Activated CD8-positive, alpha-beta memory T cell treated with anti-CD3 and anti-CD28 coated beads, Interleukin-2, amount 50 U/mL, for 4 hours (primary cell): ENCODE measurements at regions not wholly inside any gene's neighbourhood (a gene's known extent, or its start where the extent isn't known, plus 50 kb on each side); places are given as distances from the start of the nearest gene placed in this dataset.

Experiments used
- DNase-seq: peaks from one replicate; pipeline ENCODE4 v3.0.0-alpha.2; 2020

DNA sequence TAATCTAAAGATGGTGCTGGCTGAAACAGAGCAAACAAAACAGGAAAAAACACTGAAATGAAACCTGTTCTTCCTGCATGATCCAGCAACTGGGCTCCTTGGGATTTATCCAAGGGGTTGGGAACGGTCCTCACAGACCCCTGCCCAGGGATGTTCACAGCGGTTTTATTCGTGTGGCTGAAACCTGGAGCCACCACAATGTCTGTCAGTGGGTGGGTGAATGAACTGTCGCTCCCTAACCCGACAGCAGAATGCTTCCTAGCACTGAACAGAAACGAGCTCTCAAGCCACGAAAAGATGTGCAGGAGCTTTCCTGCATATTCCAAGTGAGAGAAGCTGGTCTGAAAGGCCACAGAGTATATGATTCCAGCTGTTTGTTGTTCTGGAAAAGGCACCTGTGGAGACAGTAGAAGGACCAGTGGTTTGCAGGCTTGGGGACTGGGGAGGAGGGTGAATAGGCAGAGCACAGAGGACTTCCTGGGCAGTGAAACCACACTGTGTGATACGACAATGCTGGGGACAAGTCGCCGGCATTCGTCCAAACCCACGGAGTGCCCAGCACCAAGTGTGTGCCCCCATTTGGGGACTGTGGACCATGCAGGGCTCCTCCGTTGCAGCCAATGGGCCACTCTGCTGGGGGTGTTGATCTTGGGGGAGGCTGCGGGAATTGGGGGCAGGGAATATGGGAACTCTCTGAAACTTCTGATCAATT is 73.9 kb downstream of the TEX29 start:
- no peak for DNase-seq

DNA sequence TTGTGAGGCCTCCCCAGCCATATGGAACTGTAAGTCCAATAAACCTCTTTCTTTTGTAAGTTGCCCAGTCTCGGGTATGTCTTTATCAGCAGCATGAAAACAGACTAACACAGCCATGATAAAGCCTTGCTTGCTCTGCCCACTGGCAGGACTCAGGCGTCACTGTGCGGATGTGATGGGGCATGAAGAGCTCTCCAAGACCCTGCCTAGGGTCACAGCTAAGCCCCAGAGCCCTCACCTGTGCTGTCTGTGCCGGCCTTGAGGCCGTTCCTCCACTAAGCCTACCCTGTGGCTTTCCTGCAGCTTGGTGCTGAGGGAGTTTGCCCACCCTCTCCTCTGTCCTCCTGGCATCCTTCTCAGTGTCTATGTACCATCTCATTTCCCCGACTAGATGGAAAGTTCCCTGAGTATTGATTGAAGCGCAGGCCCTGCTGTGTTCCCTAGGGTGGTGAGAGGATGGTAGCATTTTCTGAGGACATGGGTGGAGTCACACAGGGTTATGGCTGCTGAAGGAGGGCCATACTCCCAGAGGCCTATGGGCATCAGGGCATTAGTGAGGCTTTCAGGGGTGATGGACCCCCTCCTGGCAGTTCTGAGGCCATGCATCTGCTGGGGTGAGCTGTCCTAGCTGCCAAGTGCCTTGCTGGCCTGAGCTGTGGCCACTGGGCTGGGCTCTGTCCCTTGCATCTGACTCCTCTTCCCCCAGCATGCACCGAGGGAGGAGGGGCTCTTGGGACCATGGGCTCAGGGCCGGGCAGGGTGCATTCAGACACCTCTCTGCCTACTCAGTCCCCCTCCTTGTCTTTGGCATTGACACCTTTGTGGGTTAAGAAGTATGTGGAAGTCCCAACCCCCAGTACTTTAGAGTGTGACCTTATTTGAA is 75.3 kb downstream of the TEX29 start:
- DNase-seq = no peak

DNA sequence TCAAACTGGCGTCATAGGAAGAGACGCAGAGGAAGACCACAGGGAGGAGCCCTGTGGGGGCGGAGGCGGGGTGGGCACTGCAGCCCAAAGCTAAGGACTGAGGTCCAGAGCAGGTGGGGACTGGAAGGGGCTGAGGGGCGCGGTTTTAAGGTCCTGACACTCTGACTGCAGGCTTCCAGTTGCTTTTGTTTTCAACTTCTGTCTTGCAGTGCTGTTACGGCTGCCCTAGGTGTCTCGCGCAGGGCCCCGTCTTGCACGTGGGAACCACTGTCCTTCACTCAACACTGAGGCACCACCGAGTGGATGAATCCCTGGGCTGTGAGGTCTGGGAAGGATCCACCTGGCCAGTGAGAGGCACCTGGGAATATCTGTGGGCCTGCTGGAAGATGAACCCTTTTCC is 76.0 kb downstream of the TEX29 start:
- no peak for DNase-seq

DNA sequence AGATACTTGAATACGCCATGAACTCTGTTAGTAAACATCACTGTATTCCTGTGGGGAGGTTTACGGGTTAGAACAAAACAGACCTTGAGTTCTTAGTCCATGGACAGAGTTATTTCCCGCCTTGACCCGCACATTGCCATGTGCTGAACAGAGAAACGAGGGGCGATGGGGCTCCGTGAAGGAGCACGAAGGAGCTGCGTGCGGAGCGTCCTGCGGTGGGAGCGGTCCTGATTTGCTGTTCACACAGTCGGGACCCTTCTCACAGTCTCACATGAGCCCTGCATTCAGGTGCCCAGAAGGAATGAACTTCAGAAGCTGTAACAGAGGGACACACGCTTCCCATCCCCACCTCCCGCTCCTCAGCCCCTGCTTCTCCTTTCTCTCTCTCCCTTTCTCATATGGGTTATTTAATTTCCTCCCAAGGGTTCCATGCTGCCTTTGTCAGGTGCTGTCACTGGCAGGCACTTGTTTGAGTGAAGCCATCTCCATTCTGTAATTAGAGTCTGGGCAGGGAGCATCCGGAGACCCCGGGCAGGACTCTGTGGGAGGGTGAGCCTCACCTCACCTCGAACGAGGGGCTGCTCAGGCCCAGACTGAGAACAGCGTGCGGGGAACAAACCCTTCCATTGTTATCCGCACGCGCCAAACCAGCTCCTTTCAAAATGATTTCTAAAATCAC is 76.9 kb downstream of the TEX29 start:
- no peak for DNase-seq

DNA sequence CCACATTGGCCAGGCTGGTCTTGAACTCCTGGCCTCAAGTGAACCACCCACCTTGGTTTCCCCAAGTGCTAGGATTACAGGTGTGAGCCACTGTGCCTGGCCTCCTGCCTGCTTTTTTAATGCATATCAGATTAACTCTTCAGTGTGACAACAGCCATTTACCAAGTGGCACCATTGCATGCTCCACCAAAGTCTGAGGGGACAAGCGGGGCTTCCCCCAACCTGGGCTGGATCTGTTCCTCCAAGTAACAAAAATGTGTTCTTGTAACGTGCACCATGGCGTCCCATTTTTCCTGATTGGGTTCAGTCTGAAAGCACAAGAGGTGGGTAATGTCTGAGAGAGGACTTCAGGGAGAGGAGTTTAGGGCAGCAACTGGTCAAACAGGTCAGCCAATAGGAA is 77.8 kb downstream of the TEX29 start:
- no peak for DNase-seq

DNA sequence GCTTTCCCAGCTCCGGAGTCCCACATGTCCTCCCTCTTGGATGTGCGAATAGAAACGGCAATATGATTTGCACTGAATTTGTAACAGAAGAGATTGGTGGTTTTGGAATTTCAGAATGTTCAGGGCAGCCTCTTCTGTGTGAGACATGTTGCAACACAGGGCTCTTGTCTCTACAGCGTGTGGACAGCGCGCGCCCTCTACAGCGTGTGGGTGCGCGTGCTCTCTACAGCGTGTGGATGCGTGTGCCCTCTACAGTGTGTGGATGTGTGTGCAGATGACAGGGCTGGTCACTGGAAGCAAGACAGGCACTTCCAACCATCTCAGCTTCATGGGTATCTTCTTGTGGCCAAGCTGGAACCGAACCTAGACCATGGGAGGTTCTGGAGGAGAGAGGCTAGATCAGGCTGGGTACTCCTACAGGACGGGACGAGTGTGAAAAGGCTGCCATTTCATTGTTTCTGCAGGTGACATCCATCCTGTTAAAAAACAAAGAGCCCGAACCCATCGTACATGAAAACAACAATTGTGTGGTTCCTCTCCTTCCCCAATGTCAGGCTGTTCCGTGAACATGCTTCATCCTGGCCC is 78.4 kb downstream of the TEX29 start:
- DNase-seq = no peak

DNA sequence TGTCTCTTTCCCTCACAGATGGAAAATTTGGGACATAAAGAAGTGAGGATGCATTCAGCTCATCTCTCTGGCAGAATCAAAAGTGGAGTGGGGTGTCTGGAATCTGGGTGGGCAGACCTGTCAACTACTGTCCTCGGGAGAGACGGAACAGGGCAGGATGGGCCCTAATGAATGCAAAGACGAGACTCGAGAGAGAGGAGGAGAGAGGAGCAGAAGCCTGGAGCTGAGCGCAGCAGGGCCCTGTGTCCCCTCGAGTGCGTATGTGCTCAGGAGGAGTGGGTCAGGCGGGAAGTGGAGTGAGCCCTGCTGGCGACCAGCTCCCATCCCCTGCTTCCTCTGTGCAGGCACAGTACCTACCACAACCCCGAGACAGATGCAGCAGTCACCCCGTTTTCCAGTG is 78.9 kb downstream of the TEX29 start:
- DNase-seq = no peak

DNA sequence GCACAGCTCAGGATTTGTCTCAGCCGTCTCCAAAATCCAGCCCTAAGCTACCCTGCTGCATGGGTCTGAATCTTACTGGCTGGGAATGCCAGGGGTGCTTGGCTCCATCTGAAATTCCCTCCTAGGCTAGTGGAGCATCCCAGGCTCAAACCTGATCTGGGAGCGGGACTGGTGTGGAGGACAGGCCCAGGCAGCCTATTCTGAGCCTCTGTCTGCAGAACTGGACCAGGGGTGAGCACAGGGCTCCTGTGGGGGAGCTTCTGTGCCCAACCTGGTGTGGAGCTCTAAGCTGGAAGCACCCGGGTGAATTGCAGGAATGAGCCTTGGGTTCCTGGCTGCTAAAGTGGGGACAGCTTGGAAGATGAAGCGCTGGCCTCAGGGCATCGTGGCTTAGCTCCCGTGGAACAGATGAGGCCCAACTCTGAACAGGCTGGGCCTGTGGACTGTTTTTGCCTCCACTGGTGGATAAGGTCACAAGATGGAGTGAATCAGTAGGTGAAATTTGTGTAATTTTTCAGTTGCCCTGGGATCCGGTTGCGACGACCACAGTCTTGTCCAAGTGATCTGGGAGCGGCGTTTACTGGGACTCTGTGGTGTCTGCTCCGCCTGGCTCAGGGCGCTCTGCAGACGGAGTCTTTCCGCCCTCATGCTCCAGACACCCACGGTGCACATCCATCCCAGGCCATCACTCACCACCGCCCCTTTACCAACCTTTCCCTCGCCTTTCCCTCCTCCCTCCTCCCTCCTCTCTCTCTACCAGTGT is 79.5 kb downstream of the TEX29 start:
- no peak for DNase-seq

DNA sequence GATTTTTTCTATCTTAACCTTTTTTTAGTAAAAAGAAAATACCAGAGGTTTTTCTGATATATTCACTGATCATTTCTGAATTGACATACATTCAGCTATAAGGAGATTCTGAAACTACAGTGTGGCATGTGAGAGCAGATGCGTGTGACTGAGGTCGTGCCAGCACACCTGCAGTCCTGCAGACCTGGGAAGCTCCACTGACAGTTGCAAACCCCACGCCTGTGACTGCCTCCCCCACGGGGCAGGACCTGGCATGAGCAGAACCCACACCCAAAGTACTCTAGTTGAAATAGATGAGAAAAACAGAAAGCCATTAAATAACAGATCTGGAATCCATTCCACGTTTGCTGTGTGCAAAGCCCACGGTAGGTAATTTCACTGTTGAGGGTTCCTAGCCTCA is 80.7 kb downstream of the TEX29 start:
- no peak for DNase-seq

DNA sequence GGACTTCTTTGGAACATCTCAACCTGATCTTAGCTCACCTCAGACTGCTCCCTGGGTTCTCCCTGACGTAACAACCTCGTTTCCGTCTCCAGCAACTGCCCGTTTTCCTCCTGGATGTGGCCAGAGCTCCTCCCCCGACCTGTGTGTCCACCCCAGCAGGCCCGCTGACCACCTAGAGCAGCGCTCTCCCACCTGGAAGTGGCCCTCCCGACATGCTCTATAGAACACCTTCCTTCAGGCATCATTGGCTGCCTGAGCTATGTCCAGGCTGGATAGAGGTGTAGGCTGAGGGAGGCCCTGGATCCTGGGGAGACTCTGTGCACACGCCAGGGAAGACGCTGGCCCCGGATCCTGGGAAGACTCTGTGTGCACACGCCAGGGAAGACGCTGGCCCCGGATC is 81.3 kb downstream of the TEX29 start:
- peak; percentile 4 for DNase-seq

DNA sequence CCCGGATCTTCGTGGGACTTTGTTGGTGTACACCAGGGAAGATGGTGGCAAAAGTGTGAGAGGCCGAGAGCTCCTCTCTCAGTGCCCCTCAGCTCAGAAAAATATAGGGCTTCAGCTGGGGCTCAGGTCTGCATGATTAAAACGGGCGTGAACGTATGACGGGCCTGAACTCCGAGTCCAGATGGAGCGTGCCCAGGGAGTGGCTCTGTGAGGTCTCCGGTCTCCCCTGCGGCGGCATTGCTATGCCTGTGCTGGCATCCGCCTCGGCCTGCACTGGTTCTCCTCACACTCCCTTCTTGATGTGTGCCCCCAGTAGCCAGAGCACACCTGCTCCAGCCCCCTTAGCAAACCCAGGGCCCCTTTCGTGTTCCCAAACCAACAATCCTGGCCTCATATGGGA is 82.0 kb downstream of the TEX29 start:
- no peak for DNase-seq

DNA sequence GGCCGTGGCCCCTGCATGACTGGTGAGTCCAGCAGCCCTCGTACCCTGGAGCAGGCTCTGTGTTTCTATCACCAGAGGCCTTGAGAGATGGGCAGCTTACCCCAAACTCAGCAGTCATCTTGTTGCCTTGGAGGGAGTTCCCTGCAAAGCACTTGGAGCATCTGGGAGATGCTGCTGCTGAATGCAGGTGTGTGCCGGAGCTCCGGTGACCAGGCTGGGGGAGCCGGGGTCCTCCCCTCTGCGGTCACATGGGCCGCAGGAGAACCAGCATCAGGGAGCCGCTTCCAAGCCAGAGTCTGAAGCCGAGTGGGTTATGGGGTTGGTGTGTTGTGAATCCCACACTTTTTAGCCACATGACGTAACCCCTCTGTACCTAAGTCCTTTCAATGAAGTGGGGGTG is 82.8 kb downstream of the TEX29 start:
- DNase-seq = no peak

DNA sequence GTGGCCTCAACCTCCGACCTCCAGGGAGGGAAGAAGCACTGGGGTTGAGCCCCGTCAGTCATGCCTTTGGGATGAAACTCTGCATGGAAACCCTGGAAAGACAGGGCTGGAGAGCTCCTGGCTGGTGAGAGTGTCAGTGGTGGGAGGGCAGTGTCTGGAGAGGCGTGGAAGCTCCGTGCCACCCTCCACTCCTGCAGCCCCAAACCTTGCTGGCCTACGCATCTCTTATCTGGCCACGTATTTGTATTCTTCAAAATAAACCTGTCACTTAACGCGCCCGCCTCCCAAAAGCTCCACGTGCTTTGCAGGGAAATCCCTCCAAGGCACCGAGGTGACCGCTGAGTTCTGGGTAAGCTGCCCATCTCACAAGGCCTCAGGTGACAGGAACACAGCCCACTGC is 84.3 kb downstream of the TEX29 start:
- DNase-seq = no peak

DNA sequence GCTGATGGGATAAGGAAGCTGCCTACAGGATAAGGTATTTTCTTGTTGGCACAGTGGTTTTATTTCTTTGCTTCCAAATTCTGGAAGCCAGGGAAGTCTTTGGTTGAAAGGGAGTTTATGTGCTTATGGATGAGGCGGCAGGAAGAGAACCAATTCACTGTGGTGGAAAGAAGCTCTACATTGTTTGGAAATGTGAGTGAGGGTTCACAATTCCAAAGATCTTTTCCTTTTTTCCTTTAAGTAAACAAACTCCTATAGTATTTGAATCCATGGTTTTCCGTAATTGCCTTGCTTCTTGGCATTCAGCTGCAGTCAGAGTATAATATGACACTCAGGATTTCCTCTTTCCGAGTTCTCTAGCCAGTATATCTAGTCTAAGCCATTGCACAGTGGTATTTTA is 86.2 kb downstream of the TEX29 start:
- no peak for DNase-seq

DNA sequence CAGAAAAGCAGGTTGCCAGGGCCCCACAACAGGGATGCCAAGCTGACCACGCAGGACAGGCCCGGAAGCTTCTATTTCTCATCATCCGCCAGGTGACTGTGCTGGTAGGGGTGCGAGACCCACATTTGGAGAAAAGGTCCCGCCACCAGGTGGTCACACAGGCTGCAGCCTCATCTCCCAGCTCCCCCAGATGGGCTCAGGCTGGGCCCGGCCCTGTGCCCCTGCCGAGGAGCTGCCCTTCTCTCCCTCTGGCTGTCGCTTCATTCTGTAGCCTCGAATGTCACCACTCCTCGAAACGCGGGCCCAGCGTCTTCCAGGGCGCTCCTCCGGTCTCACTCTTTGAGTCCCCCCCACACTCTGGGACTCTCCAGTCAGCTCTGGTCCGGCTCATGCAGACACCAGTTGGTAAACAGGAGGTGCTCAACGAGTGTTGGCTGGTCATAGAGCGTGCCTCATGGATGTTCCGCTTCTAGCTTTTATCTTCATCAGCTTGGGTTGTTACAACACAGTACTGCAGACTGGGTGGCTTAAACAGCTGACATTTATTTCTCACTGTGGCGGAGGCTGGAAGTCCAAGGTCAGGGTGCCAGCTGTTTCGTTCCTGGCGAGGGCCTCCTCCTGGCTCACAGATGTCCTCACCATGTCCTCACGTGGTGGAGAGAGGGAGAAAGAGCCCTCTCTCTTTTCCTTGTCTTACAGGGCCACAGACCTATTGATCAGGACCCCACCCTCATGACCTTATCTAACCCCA is 87.1 kb downstream of the TEX29 start:
- DNase-seq = no peak

DNA sequence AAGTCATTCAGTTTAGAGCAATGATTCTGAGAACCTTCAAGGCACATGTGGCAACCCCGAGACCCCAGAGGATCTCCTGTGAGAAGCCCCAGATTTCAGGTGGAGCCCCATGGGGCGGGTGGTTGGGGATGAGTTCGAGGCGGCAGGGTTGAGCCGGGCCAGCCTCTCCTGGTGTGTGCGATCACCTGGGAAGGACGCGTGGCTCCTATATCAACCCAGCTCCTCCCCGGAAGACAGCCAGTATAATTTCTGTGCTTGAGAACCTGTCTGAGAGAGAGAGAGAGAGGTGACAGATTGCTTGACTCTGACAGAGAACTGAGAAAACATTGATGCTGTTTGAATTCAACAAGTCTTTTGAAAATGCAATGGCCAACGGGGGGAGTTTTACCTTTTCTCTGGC is 89.0 kb downstream of the TEX29 start:
- no peak for DNase-seq

DNA sequence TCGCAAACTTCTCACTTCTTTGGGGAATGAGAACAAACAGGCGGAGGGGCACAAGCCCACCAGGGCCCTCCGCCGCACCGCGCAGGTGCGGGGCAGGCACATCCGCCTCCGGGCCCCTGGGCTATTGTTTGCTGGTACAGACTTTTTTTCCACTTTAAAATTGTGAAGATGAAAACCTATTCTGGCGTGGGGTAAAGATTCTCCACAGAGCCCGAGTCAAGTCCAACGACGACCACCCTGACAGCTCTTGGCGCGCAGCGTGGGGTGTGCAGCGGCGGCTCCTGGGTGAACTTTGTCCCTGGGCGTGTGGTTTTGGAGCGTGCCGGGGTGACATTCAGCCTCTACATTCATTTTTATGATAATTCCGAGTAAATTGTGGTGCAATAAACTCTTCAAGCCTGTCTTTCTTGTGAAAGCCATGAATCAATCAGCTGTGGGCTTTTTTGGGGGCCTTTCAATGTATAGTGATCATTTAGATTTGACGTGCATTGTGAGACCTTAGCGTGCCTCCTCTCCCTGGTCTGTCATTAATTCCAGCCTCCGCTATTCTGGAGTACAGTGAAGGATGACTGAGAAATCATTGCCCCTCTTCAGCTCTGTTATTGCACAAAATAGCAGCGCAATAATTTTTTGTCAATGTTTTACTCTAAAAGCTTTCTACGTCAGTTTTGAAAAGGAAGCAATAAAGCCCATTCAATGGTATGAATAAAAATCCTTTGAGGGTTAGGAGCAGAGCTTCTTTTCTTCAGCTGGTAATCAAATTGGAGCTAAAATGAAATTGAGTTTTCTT is 90.0 kb downstream of the TEX29 start:
- DNase-seq = no peak

DNA sequence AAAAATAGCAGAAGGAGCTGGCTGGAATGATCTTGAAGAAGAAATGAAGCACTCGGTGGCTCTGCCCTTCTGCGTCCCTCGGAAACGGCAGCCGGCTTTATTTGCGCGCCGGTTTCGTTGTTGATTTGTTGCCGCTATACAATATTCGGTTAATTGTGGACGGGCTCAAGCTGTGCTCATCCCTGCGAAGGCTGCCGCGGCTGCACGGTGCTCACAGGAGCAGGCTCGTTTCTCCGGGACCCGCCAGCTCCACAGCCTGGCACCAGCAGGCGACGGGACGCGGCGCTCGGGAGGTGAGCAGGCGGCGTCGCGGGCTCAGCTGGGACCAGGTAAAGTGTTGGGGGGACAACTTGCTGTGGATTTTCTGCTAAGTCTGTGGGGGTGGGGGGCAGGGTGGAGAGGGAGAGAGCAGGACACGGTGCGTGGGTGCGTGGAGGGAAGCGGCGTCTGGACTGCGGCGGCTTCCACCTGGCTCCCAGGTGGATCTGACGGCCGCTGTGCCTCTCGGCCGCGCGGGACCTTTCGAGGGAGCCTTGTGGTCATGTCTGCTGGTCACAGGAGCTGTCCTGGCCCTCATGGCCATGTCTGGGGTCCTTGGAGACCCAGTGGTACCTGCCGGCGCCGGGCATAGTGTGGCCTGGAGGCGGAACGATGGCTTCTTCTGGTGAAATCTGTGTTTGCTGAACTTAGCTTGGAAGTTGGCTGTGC is 90.9 kb downstream of the TEX29 start:
- no peak for DNase-seq

DNA sequence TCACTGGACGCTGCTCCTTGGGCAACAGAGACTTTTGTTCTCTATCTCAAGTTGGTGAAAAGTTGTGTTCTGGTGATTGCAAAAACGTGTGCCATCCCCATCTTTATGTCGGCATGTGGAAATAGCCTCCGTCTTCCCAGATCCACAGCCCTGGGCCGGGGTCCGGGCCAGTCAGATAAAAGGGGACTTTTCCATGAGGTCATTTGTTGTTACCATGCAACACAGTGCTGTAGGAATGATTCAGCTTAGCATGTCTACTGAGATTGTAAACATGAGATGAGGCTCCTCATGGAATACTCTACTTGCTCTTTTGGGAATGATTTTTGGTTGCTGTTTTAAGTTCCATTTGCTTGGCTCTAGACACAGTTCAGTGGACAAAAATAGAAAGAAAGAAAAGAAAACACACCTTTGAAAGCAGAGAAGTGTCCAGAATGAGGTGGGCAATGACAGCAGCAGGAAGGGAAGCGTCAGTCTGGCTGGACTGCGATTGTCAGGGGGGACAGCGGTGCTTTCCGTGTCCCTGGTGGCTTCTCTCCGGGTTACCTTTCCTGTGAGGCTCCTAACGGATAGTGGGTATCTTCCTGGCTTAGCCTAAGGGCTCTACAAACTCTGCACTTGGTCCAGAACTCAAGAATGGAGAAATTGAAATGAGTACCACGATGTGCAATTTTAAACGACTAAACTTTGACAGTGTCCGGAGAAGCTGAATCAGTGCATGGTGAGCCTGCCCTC is 91.6 kb downstream of the TEX29 start:
- DNase-seq = no peak
